ENCODE measurements at regions not wholly inside any gene's neighbourhood (a gene's known extent, or its start where the extent isn't known, plus 50 kb on each side); places are given as distances from the start of the nearest gene placed in this dataset.

DNA sequence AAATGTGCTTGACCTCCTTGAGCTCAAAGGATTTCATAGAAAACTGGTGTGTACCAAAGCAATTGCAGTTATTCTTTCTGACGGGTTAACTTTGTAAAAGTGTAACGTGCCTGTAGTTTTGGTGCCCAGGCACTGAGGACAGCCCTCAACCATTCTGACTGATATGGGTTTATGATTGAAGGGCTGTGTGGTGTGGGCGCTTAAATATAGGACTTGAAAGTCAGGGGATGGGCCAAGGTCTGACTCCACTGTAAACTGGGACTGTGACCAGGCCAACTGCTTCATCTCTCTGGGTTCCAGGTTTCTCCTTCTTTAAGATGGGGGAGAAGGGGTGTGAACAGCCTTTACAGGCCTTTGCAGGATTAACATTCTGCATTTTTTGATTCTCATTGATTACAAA, 191.1 kb upstream of the ARHGAP20 start:
- ChIA-PET CTCF (no interaction called here), POLR2A (no interaction called here)
- Mint-ChIP-seq H3K4me3 (no peak overlapping the region), H3K9me3 (no peaks in the 10 kb centered on the region; the same call in 1 of the 2 replicates), H3K27me3 (ENCODE audit: low read depth) (no peaks in the 10 kb centered on the region), H3K36me3 (no peaks in the 10 kb centered on the region), H3K27ac (no peak overlapping the region), H3K4me1 (peaks cover 4% of the 10 kb centered on the region; the same call in 1 of the 2 replicates)
- ATAC-seq = no peak
- no peak for TF ChIP-seq NR1H2 (CRISPR knock-in tag; IDR thresholded peaks at IDR 0.05)
- TF ChIP-seq, protein P1, sequence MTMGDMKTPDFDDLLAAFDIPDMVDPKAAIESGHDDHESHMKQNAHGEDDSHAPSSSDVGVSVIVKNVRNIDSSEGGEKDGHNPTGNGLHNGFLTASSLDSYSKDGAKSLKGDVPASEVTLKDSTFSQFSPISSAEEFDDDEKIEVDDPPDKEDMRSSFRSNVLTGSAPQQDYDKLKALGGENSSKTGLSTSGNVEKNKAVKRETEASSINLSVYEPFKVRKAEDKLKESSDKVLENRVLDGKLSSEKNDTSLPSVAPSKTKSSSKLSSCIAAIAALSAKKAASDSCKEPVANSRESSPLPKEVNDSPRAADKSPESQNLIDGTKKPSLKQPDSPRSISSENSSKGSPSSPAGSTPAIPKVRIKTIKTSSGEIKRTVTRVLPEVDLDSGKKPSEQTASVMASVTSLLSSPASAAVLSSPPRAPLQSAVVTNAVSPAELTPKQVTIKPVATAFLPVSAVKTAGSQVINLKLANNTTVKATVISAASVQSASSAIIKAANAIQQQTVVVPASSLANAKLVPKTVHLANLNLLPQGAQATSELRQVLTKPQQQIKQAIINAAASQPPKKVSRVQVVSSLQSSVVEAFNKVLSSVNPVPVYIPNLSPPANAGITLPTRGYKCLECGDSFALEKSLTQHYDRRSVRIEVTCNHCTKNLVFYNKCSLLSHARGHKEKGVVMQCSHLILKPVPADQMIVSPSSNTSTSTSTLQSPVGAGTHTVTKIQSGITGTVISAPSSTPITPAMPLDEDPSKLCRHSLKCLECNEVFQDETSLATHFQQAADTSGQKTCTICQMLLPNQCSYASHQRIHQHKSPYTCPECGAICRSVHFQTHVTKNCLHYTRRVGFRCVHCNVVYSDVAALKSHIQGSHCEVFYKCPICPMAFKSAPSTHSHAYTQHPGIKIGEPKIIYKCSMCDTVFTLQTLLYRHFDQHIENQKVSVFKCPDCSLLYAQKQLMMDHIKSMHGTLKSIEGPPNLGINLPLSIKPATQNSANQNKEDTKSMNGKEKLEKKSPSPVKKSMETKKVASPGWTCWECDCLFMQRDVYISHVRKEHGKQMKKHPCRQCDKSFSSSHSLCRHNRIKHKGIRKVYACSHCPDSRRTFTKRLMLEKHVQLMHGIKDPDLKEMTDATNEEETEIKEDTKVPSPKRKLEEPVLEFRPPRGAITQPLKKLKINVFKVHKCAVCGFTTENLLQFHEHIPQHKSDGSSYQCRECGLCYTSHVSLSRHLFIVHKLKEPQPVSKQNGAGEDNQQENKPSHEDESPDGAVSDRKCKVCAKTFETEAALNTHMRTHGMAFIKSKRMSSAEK (CRISPR knock-in tag; IDR thresholded peaks at IDR 0.05; ENCODE audit: borderline replicate concordance) = no peak
- no peak for TF ChIP-seq EMX1 (CRISPR knock-in tag; IDR thresholded peaks at IDR 0.05)
- no peak for TF ChIP-seq ZNF671 (CRISPR knock-in tag; IDR thresholded peaks at IDR 0.05)
- TF ChIP-seq, protein P2, sequence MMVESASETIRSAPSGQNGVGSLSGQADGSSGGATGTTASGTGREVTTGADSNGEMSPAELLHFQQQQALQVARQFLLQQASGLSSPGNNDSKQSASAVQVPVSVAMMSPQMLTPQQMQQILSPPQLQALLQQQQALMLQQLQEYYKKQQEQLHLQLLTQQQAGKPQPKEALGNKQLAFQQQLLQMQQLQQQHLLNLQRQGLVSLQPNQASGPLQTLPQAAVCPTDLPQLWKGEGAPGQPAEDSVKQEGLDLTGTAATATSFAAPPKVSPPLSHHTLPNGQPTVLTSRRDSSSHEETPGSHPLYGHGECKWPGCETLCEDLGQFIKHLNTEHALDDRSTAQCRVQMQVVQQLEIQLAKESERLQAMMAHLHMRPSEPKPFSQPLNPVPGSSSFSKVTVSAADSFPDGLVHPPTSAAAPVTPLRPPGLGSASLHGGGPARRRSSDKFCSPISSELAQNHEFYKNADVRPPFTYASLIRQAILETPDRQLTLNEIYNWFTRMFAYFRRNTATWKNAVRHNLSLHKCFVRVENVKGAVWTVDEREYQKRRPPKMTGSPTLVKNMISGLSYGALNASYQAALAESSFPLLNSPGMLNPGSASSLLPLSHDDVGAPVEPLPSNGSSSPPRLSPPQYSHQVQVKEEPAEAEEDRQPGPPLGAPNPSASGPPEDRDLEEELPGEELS (CRISPR knock-in tag; IDR thresholded peaks at IDR 0.05) = no peak
- TF ChIP-seq ATF1 (CRISPR knock-in tag; IDR thresholded peaks at IDR 0.05) = no peak
- TF ChIP-seq, protein P3, sequence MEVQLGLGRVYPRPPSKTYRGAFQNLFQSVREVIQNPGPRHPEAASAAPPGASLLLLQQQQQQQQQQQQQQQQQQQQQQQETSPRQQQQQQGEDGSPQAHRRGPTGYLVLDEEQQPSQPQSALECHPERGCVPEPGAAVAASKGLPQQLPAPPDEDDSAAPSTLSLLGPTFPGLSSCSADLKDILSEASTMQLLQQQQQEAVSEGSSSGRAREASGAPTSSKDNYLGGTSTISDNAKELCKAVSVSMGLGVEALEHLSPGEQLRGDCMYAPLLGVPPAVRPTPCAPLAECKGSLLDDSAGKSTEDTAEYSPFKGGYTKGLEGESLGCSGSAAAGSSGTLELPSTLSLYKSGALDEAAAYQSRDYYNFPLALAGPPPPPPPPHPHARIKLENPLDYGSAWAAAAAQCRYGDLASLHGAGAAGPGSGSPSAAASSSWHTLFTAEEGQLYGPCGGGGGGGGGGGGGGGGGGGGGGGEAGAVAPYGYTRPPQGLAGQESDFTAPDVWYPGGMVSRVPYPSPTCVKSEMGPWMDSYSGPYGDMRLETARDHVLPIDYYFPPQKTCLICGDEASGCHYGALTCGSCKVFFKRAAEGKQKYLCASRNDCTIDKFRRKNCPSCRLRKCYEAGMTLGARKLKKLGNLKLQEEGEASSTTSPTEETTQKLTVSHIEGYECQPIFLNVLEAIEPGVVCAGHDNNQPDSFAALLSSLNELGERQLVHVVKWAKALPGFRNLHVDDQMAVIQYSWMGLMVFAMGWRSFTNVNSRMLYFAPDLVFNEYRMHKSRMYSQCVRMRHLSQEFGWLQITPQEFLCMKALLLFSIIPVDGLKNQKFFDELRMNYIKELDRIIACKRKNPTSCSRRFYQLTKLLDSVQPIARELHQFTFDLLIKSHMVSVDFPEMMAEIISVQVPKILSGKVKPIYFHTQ (CRISPR knock-in tag; IDR thresholded peaks at IDR 0.05) = no peak
- TF ChIP-seq, protein P4, sequence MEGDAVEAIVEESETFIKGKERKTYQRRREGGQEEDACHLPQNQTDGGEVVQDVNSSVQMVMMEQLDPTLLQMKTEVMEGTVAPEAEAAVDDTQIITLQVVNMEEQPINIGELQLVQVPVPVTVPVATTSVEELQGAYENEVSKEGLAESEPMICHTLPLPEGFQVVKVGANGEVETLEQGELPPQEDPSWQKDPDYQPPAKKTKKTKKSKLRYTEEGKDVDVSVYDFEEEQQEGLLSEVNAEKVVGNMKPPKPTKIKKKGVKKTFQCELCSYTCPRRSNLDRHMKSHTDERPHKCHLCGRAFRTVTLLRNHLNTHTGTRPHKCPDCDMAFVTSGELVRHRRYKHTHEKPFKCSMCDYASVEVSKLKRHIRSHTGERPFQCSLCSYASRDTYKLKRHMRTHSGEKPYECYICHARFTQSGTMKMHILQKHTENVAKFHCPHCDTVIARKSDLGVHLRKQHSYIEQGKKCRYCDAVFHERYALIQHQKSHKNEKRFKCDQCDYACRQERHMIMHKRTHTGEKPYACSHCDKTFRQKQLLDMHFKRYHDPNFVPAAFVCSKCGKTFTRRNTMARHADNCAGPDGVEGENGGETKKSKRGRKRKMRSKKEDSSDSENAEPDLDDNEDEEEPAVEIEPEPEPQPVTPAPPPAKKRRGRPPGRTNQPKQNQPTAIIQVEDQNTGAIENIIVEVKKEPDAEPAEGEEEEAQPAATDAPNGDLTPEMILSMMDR (IDR thresholded peaks at IDR 0.05) = no peak
- TF ChIP-seq GABPB1 (CRISPR knock-in tag; IDR thresholded peaks at IDR 0.05) = no peak
- TF ChIP-seq CBFB (CRISPR knock-in tag; IDR thresholded peaks at IDR 0.05; ENCODE audit: low read depth) = no peak
- TF ChIP-seq ZNF317 (CRISPR knock-in tag; IDR thresholded peaks at IDR 0.05; ENCODE audit: borderline replicate concordance, low read depth) = no peak
- TF ChIP-seq NFYB (CRISPR knock-in tag; conservative IDR thresholded peaks at IDR 0.05; ENCODE audit: low read depth) = no peak
- TF ChIP-seq SP1 (CRISPR knock-in tag; conservative IDR thresholded peaks at IDR 0.05) = no peak
- TF ChIP-seq, protein P5, sequence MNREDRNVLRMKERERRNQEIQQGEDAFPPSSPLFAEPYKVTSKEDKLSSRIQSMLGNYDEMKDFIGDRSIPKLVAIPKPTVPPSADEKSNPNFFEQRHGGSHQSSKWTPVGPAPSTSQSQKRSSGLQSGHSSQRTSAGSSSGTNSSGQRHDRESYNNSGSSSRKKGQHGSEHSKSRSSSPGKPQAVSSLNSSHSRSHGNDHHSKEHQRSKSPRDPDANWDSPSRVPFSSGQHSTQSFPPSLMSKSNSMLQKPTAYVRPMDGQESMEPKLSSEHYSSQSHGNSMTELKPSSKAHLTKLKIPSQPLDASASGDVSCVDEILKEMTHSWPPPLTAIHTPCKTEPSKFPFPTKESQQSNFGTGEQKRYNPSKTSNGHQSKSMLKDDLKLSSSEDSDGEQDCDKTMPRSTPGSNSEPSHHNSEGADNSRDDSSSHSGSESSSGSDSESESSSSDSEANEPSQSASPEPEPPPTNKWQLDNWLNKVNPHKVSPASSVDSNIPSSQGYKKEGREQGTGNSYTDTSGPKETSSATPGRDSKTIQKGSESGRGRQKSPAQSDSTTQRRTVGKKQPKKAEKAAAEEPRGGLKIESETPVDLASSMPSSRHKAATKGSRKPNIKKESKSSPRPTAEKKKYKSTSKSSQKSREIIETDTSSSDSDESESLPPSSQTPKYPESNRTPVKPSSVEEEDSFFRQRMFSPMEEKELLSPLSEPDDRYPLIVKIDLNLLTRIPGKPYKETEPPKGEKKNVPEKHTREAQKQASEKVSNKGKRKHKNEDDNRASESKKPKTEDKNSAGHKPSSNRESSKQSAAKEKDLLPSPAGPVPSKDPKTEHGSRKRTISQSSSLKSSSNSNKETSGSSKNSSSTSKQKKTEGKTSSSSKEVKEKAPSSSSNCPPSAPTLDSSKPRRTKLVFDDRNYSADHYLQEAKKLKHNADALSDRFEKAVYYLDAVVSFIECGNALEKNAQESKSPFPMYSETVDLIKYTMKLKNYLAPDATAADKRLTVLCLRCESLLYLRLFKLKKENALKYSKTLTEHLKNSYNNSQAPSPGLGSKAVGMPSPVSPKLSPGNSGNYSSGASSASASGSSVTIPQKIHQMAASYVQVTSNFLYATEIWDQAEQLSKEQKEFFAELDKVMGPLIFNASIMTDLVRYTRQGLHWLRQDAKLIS (CRISPR knock-in tag; IDR thresholded peaks at IDR 0.05; ENCODE audit: borderline replicate concordance) = no peak
- TF ChIP-seq TEAD1 (CRISPR knock-in tag; IDR thresholded peaks at IDR 0.05) = no peak
- DNase-seq (ENCODE audit: low spot score) = no peak
